Esophagus mucosa (tissue), 1 donor: ENCODE measurements at regions not wholly inside any gene's neighbourhood (a gene's known extent, or its start where the extent isn't known, plus 50 kb on each side); places are given as distances from the start of the nearest gene placed in this dataset.
"Not testable (repeated sequence)": the region's sequence is repeated elsewhere in the genome, so short reads cannot be mapped to it uniquely, and the experiment has no call there.

ENCODE experiments used
- ATAC-seq: fragments of 200-7000 bp; cut with Tn5 transposase; one replicate; pipeline ENCODE4 v1.9.1; 2020
- donor health status: DM: yes; HTN: yes; CAD: no.

GRCh38 chr16:26990384-26991120 is 76.2 kb upstream of the C16orf82 start:
- ATAC-seq: not testable (repeated sequence)

GRCh38 chr16:26992666-26993349 is 73.9 kb upstream of the C16orf82 start:
- no peak for ATAC-seq

GRCh38 chr16:26993511-26993910 is 73.2 kb upstream of the C16orf82 start:
- ATAC-seq: no peak

DNA sequence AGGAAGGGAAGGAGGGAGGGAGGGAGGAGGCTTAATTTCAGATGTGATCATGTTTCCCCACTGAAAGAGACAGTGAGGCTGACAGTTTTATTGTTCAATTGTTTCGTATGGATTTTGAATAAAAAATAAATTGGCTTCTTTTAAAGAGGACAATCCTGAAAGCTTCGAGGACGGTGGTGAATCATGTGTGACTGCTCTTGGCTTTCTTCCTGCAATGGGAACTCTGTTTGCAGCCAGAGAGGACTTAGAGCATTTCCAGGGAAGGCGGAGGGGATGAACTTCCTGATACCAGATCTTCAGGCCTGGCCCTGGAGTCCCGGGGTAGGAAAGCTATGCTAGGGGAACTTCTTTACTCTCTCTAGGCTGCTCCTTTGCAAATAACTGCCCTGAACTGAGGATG is 72.8 kb upstream of the C16orf82 start:
- ATAC-seq: no peak

DNA sequence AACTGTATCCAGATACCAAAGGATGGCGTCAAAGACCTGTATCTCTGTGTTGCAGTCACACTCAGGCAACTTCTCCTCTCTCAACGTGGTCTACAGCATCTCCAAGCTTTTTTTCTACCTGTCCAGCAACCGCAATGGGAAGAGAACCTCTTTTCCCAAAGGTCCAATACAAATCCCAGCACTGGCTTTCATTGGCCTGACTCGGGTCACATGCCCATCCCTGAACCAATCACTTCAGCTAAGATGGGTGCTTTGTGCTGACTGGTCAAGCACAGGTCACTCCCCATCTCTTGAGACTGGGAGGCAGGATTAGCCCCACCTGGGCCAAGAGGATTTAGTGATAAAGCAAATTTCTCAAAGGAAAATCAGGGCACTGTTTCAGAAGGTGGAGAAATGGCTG is 71.2 kb upstream of the C16orf82 start:
- ATAC-seq: no peak

DNA sequence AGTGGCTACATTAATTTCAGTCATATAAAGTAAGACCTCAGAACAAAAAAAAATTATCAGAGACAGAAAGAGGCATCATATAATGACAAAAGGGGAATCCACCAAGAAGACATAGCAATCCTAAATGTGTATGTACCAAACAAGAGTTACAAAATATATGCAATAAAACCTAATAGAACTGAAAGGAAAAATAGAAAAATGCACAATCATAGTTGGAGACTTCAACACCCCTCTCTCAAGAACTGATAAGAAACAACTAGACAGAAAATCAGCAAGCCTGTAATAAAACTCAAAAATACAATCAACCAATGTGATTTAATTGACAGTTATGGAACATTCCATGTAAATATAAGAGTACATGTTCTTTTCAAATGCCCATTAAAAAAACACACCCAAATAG is 61.3 kb upstream of the C16orf82 start:
- ATAC-seq: no peak
